PFSK-1 (cell line): ENCODE measurements at regions not wholly inside any gene's neighbourhood (a gene's known extent, or its start where the extent isn't known, plus 50 kb on each side); places are given as distances from the start of the nearest gene placed in this dataset.

ENCODE experiments used
- POLR2AphosphoS5 ChIP-seq: IDR thresholded peaks from 2 replicates; pipeline ENCODE4 v1.6.1; 2012; ENCODE audit warnings: low read depth, mild to moderate bottlenecking, control low read depth, low read length, moderate library complexity
- TAF1 ChIP-seq: IDR thresholded peaks from 2 replicates; pipeline ENCODE4 v1.6.1; 2012; ENCODE audit warnings: low read length, control low read depth, borderline replicate concordance; ENCODE audit not compliant: insufficient read depth

DNA sequence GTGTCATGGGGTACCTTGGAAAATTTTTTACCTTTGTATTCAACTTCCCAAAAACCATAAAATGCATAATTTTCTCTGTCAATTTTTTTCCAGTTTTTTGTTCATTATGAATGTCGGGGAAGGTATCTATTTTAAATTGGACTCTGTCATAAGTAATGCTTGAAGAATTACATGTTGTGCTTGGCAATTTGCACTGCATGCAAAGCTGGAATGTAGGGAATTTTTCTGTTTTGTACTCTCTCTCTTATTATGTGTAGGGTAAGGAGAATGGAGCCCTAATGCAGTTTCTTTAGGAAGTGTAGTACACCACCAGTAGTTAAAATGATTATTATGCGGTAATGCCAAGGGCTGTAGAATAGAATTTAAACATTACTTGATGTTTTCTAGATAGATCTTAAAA is 137.7 kb upstream of the LIMCH1 start:
- no peak for TF ChIP-seq POLR2AphosphoS5
- TF ChIP-seq TAF1, result no peak
